AG08396 (cell line): ENCODE measurements at regions not wholly inside any gene's neighbourhood (a gene's known extent, or its start where the extent isn't known, plus 50 kb on each side); places are given as distances from the start of the nearest gene placed in this dataset.
"Not testable (repeated sequence)": the region's sequence is repeated elsewhere in the genome, so short reads cannot be mapped to it uniquely, and the experiment has no call there.

Experiments
- DNase-seq: peaks from one replicate; pipeline ENCODE4 v3.0.0; 2012; ENCODE audit warnings: low spot score, mixed read lengths

GRCh38 chr4:155444721-155445120, 68.0 kb upstream of the MAP9 start:
- DNase-seq = no peak

GRCh38 chr4:155442267-155443105, 65.7 kb upstream of the MAP9 start:
- peak; percentile 71 for DNase-seq

- DNase-seq = no peak
Measured at GRCh38 chr4:155441475-155441874, 64.7 kb upstream of the MAP9 start.

GRCh38 chr4:155439760-155440159, 63.0 kb upstream of the MAP9 start:
- DNase-seq = not testable (repeated sequence)

GRCh38 chr4:155434904-155435303, 58.1 kb upstream of the MAP9 start:
- no peak for DNase-seq

- DNase-seq = no peak
Measured at GRCh38 chr4:155434366-155434765, 57.6 kb upstream of the MAP9 start.

- DNase-seq = peak; percentile 39
Measured at GRCh38 chr4:155433636-155434360, 57.0 kb upstream of the MAP9 start.

- no peak for DNase-seq
Measured at GRCh38 chr4:155430895-155431795, 54.4 kb upstream of the MAP9 start.

GRCh38 chr4:155428128-155428527, 51.4 kb upstream of the MAP9 start:
- no peak for DNase-seq

- no peak for DNase-seq
Measured at GRCh38 chr4:155426953-155427352, 50.2 kb upstream of the MAP9 start.
